Lung (tissue), 11 donors: ENCODE measurements at regions not wholly inside any gene's neighbourhood (a gene's known extent, or its start where the extent isn't known, plus 50 kb on each side); places are given as distances from the start of the nearest gene placed in this dataset.
A peak's percentile ranks its signal among the peaks of the same experiment; 100 is the strongest.
"Not testable (repeated sequence)": the region's sequence is repeated elsewhere in the genome, so short reads cannot be mapped to it uniquely, and the experiment has no call there.

Experiments used
- ATAC-seq: fragments of 200-7000 bp; cut with Tn5 transposase; one replicate; pipeline ENCODE4 v1.9.1; 2020; ENCODE audit warnings: moderate number of reproducible peaks; ENCODE audit not compliant: insufficient read depth, low FRiP score
- DNase-seq, 3 donors: peaks; one replicate each; pipeline ENCODE4 v3.0.0-alpha.2; 2013 to 2017
- H3K27ac ChIP-seq, 2 donors: one replicate each; pipeline ENCODE4 v1.5.1; 2013; ENCODE audit warnings: mild to moderate bottlenecking in 2 of 2, moderate library complexity in 2 of 2, control low read depth in 1 of 2, inconsistent platforms in 1 of 2, low read depth in 1 of 2, low read length in 1 of 2
- H3K27me3 ChIP-seq, 3 donors: one replicate each; pipeline ENCODE4 v1.5.1; 2013; ENCODE audit warnings: low read length in 2 of 3; ENCODE audit not compliant: control insufficient read depth in 3 of 3, insufficient read depth in 3 of 3
- H3K36me3 ChIP-seq, 4 donors: one replicate each; pipeline ENCODE4 v1.5.1; 2013; ENCODE audit warnings: low read length in 4 of 4, mild to moderate bottlenecking in 1 of 4, moderate library complexity in 1 of 4; ENCODE audit not compliant: control insufficient read depth in 4 of 4, insufficient read depth in 4 of 4
- H3K4me1 ChIP-seq, 5 donors: one replicate each; pipeline ENCODE4 v1.5.1; 2013; ENCODE audit warnings: low read length in 5 of 5, mild to moderate bottlenecking in 2 of 5, moderate library complexity in 1 of 5; ENCODE audit not compliant: control insufficient read depth in 5 of 5, insufficient read depth in 5 of 5
- H3K4me3 ChIP-seq: one replicate; pipeline ENCODE4 v1.5.1; 2013; ENCODE audit warnings: mild to moderate bottlenecking, control low read depth, moderate library complexity
- H3K9ac ChIP-seq, 2 donors: one replicate each; pipeline ENCODE4 v1.5.1; 2013; ENCODE audit warnings: low read length in 2 of 2, control low read depth in 1 of 2; ENCODE audit not compliant: insufficient read depth in 1 of 2
- H3K9me3 ChIP-seq, 4 donors: one replicate each; pipeline ENCODE4 v1.5.1; 2013; ENCODE audit warnings: low read length in 3 of 4, mild to moderate bottlenecking in 1 of 4, moderate library complexity in 1 of 4; ENCODE audit not compliant: control insufficient read depth in 4 of 4, insufficient read depth in 3 of 4
- CTCF ChIP-seq: IDR thresholded peaks from 2 replicates; pipeline ENCODE4 v1.5.1; 2012; ENCODE audit warnings: mild to moderate bottlenecking; ENCODE audit errors: control extremely low read depth, extremely low read depth
- WGBS, 2 donors: extraction: QIAGEN DNeasy Blood & Tissue Kit; methylation state at CpG; one replicate each; pipeline ENCODE4 v1.1.7; 2013; 5-methylcytosine and 5-hydroxymethylcytosine counted together
- donor health status: control.
- donor health status: control.
- donor health status: Bipolar disorder and iron deficiency.
- donor health status: healthy.
- donor health status: DM: yes; HTN: yes; CAD: no.

GRCh38 chr5:52015760-52016159 lies 632.5 kb downstream of the ISL1 start:
- no peak overlapping the region for H3K9ac ChIP-seq
- ATAC-seq (peak; percentile 34), DNase-seq (peak in 1 of 3 donors; percentile 8)
- no peaks in the 10 kb centered on the region for H3K9me3 ChIP-seq
- 63 to 81% methylated on average over 5 of the region's 5 CpGs for WGBS, 2 donors
- H3K4me3 ChIP-seq, result no peak overlapping the region
- TF ChIP-seq CTCF, result no peak
- no peaks in the 10 kb centered on the region for H3K27me3 ChIP-seq
- H3K36me3 ChIP-seq, result no peaks in the 10 kb centered on the region
- no peaks in the 10 kb centered on the region for H3K4me1 ChIP-seq
- no peak overlapping the region for H3K27ac ChIP-seq

- no peak overlapping the region for H3K9ac ChIP-seq
- H3K27me3 ChIP-seq, result no peaks in the 10 kb centered on the region
- H3K9me3 ChIP-seq, result no peaks in the 10 kb centered on the region
- no peaks in the 10 kb centered on the region for H3K36me3 ChIP-seq
- H3K4me1 ChIP-seq, result no peaks in the 10 kb centered on the region
- no peak overlapping the region for H3K27ac ChIP-seq
- ATAC-seq, result no peak
- TF ChIP-seq CTCF, result no peak
- no peak overlapping the region for H3K4me3 ChIP-seq
- WGBS, 2 donors, result 62 to 63% methylated on average over 2 of the region's 2 CpGs
- DNase-seq, result no peak
These were observed 634.3 kb downstream of the ISL1 start for GRCh38 chr5:52017567-52017966.

GRCh38 chr5:52024359-52024758 lies 641.1 kb downstream of the ISL1 start:
- Histone ChIP-seq H3K4me1 (no peaks in the 10 kb centered on the region), H3K36me3 (no peaks in the 10 kb centered on the region), H3K4me3 (no peak overlapping the region), H3K9me3 (peaks cover 0 to 4% (median 0%) of the 10 kb centered on the region in 4 donors), H3K9ac (no peak overlapping the region), H3K27ac (no peak overlapping the region), H3K27me3 (no peaks in the 10 kb centered on the region)
- WGBS, 2 donors, result 60 to 97% methylated on average over 3 of the region's 3 CpGs
- ATAC-seq (no peak), DNase-seq (no peak)
- no peak for TF ChIP-seq CTCF

- H3K27me3 ChIP-seq, H3K9ac ChIP-seq, H3K27ac ChIP-seq, H3K9me3 ChIP-seq, DNase-seq, H3K4me3 ChIP-seq, H3K36me3 ChIP-seq, ATAC-seq, H3K4me1 ChIP-seq: not testable (repeated sequence)
- WGBS, 2 donors, result 96 to 98% methylated on average over 7 of the region's 7 CpGs
These were observed 646.6 kb downstream of the ISL1 start for GRCh38 chr5:52029836-52030235.
